ENCODE measurements at regions not wholly inside any gene's neighbourhood (a gene's known extent, or its start where the extent isn't known, plus 50 kb on each side); places are given as distances from the start of the nearest gene placed in this dataset.

GRCh38 chr5:13278148-13278547, 666.3 kb downstream of the DNAH5 start:
- TF ChIP-seq POLR2A (IDR thresholded peaks at IDR 0.05) (no peak), CTCF (IDR thresholded peaks at IDR 0.05) (no peak), POLR2AphosphoS5 (IDR thresholded peaks at IDR 0.05) (no peak), EP300 (IDR thresholded peaks at IDR 0.05) (no peak)
